WTC11 (cell line): ENCODE measurements at regions not wholly inside any gene's neighbourhood (a gene's known extent, or its start where the extent isn't known, plus 50 kb on each side); places are given as distances from the start of the nearest gene placed in this dataset.

Experiments used
- ATAC-seq: fragments of 200-7000 bp; cut with Tn5 transposase; 2 replicates; pipeline ENCODE4 v1.10.0; 2021; ENCODE audit warnings: mild to moderate bottlenecking, moderate library complexity
- CTCF ChIA-PET: fragments of 300-600 bp; sonication (Branson Sonifier 250); formaldehyde crosslinking; loops from one replicate; lab custom pipeline; 2021; ENCODE audit warnings: antibody characterized with exemption; lab: Charles Lee
- POLR2A ChIA-PET: fragments of 350-600 bp; sonication (Branson Sonifier 250); formaldehyde crosslinking; loops from one replicate; lab custom pipeline; 2021; ENCODE audit warnings: antibody characterized with exemption; lab: Charles Lee
- DNase-seq: peaks from one replicate; pipeline ENCODE4 v3.0.0; 2021; ENCODE audit warnings: low spot score
- H3K27ac Mint-ChIP-seq: 2 replicates; pipeline ENCODE4 v1.8.0; 2021; ENCODE audit warnings: mixed read lengths
- H3K27me3 Mint-ChIP-seq: 2 replicates; pipeline ENCODE4 v1.8.0; 2021; ENCODE audit warnings: low read depth, mild to moderate bottlenecking, moderate library complexity, mixed read lengths
- H3K36me3 Mint-ChIP-seq: 2 replicates; pipeline ENCODE4 v1.8.0; 2021; ENCODE audit warnings: mixed read lengths
- H3K4me1 Mint-ChIP-seq: 2 replicates; pipeline ENCODE4 v1.8.0; 2022; ENCODE audit warnings: mixed read lengths
- H3K4me3 Mint-ChIP-seq: 2 replicates; pipeline ENCODE4 v1.8.0; 2021; ENCODE audit warnings: mild to moderate bottlenecking, moderate library complexity, mixed read lengths
- H3K9me3 Mint-ChIP-seq: 2 replicates; pipeline ENCODE4 v1.8.0; 2021; ENCODE audit warnings: mixed read lengths
- AFF4 ChIP-seq: sonication (generic); formaldehyde crosslinking; IDR thresholded peaks from 2 replicates; pipeline ENCODE4 v1.8.1; 2023; ENCODE audit warnings: mild to moderate bottlenecking, missing genetic modification reagents, borderline replicate concordance
- CBFB ChIP-seq: sonication (generic); formaldehyde crosslinking; IDR thresholded peaks from 2 replicates; pipeline ENCODE4 v1.8.1; 2022; ENCODE audit warnings: mild to moderate bottlenecking, low read depth, missing genetic modification reagents
- ETV6 ChIP-seq: sonication (generic); formaldehyde crosslinking; IDR thresholded peaks from 2 replicates; pipeline ENCODE4 v1.8.1; 2022; ENCODE audit warnings: mild to moderate bottlenecking, missing genetic modification reagents
- FOXK1 ChIP-seq: sonication (generic); formaldehyde crosslinking; IDR thresholded peaks from 2 replicates; pipeline ENCODE4 v1.8.0; 2022; ENCODE audit warnings: mild to moderate bottlenecking, moderate library complexity, missing genetic modification reagents
- FOXP1 ChIP-seq: sonication (generic); formaldehyde crosslinking; IDR thresholded peaks from 2 replicates; pipeline ENCODE4 v1.8.0; 2022; ENCODE audit warnings: missing genetic modification reagents, mild to moderate bottlenecking, moderate library complexity, borderline replicate concordance
- GTF2I ChIP-seq: fragments of 250-450 bp; sonication (Bioruptor Pico); conservative IDR thresholded peaks from 2 replicates; pipeline ENCODE4 v1.4.0; 2021; ENCODE audit warnings: mild to moderate bottlenecking
- HMGXB4 ChIP-seq: sonication (generic); formaldehyde crosslinking; IDR thresholded peaks from 2 replicates; pipeline ENCODE4 v1.8.1; 2023; ENCODE audit warnings: mild to moderate bottlenecking, moderate library complexity, missing genetic modification reagents
- NFE2L1 ChIP-seq: sonication (generic); formaldehyde crosslinking; IDR thresholded peaks from 2 replicates; pipeline ENCODE4 v1.8.1; 2023; ENCODE audit warnings: missing genetic modification reagents
- NFYB ChIP-seq: sonication (generic); formaldehyde crosslinking; conservative IDR thresholded peaks from 2 replicates; pipeline ENCODE4 v1.8.0; 2022; ENCODE audit warnings: low read depth, missing genetic modification reagents
- OVOL2 ChIP-seq: fragments of 250-450 bp; sonication (Bioruptor Pico); IDR thresholded peaks from 2 replicates; pipeline ENCODE4 v1.9.0; 2021; ENCODE audit warnings: mild to moderate bottlenecking, borderline replicate concordance
- SMAD4 ChIP-seq: sonication (generic); formaldehyde crosslinking; IDR thresholded peaks from 2 replicates; pipeline ENCODE4 v1.8.0; 2022; ENCODE audit warnings: mild to moderate bottlenecking, missing genetic modification reagents
- SOX15 ChIP-seq: fragments of 250-450 bp; sonication (Bioruptor Pico); IDR thresholded peaks from 2 replicates; pipeline ENCODE4 v1.9.0; 2021; ENCODE audit warnings: mild to moderate bottlenecking
- STAT6 ChIP-seq: sonication (generic); formaldehyde crosslinking; conservative IDR thresholded peaks from 2 replicates; pipeline ENCODE4 v1.8.1; 2023; ENCODE audit warnings: mild to moderate bottlenecking, low read depth, missing genetic modification reagents, moderate library complexity
- TEAD1 ChIP-seq: sonication (generic); formaldehyde crosslinking; IDR thresholded peaks from 2 replicates; pipeline ENCODE4 v1.8.0; 2022; ENCODE audit warnings: mild to moderate bottlenecking, missing genetic modification reagents
- USF2 ChIP-seq: sonication (generic); formaldehyde crosslinking; IDR thresholded peaks from 2 replicates; pipeline ENCODE4 v1.8.1; 2023; ENCODE audit warnings: mild to moderate bottlenecking, missing genetic modification reagents, moderate library complexity
- ZNF232 ChIP-seq: sonication (generic); formaldehyde crosslinking; IDR thresholded peaks from 2 replicates; pipeline ENCODE4 v1.8.0; 2022; ENCODE audit warnings: mild to moderate bottlenecking, missing genetic modification reagents
- ZNF423 ChIP-seq: fragments of 250-450 bp; sonication (Bioruptor Pico); IDR thresholded peaks from 2 replicates; pipeline ENCODE4 v2.1.2; 2022; ENCODE audit warnings: mild to moderate bottlenecking, moderate library complexity
- TF ChIP-seq, protein P1 (sequence below): sonication (generic); formaldehyde crosslinking; IDR thresholded peaks from 2 replicates; pipeline ENCODE4 v1.8.0; 2022; ENCODE audit warnings: mild to moderate bottlenecking, missing genetic modification reagents
- TF ChIP-seq, protein P2 (sequence below): sonication (generic); formaldehyde crosslinking; IDR thresholded peaks from 2 replicates; pipeline ENCODE4 v1.8.1; 2023; ENCODE audit warnings: mild to moderate bottlenecking, missing genetic modification reagents

DNA sequence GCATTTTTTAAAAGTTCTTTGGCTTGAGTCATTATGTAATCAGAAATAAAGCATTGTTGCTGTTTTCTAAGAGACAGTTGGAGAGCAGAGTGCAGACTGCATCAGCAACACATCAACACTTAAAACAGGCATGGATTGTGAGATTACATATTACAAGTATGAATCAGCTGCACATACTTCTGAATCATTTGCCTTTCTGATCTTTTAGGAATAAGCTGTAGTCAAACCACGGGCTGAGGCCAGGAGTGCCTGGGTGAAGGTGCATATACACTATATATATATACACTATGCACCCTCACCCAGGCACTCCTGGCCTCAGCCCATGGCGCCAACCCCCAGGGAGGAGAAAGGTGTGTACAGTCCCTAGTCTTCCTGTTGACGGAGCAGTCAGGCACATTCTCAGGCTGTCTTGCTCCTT lies 52.4 kb upstream of the DLX6 start (continued):
- TF ChIP-seq, protein P1, sequence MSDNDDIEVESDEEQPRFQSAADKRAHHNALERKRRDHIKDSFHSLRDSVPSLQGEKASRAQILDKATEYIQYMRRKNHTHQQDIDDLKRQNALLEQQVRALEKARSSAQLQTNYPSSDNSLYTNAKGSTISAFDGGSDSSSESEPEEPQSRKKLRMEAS, result no peak
- TF ChIP-seq HMGXB4, result no peak
- TF ChIP-seq ETV6, result no peak
- no peak for TF ChIP-seq SMAD4
- no peak for TF ChIP-seq NFYB (CRISPR knock-in tag)
- no peak for TF ChIP-seq FOXK1 (CRISPR knock-in tag)
- TF ChIP-seq SOX15, result no peak
- no peak for TF ChIP-seq ZNF232
- no peak for TF ChIP-seq FOXP1 (CRISPR knock-in tag)
- TF ChIP-seq CBFB (CRISPR knock-in tag), result no peak
- TF ChIP-seq, protein P2, sequence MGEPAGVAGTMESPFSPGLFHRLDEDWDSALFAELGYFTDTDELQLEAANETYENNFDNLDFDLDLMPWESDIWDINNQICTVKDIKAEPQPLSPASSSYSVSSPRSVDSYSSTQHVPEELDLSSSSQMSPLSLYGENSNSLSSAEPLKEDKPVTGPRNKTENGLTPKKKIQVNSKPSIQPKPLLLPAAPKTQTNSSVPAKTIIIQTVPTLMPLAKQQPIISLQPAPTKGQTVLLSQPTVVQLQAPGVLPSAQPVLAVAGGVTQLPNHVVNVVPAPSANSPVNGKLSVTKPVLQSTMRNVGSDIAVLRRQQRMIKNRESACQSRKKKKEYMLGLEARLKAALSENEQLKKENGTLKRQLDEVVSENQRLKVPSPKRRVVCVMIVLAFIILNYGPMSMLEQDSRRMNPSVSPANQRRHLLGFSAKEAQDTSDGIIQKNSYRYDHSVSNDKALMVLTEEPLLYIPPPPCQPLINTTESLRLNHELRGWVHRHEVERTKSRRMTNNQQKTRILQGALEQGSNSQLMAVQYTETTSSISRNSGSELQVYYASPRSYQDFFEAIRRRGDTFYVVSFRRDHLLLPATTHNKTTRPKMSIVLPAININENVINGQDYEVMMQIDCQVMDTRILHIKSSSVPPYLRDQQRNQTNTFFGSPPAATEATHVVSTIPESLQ (CRISPR knock-in tag), result no peak
- no peak for TF ChIP-seq OVOL2 (CRISPR knock-in tag)
- TF ChIP-seq ZNF423, result no peak
- no peak for TF ChIP-seq USF2 (CRISPR knock-in tag)

GRCh38 chr7:96953676-96954513 lies 51.5 kb upstream of the DLX6 start:
- DNase-seq, result no peak
- POLR2A ChIA-PET, result no interaction called here
- H3K4me3 Mint-ChIP-seq, result no peak overlapping the region
- peaks cover 4% of the 10 kb centered on the region for H3K27me3 Mint-ChIP-seq
- CTCF ChIA-PET, result no interaction called here
- H3K36me3 Mint-ChIP-seq, result no peaks in the 10 kb centered on the region
- no peak for ATAC-seq
- H3K4me1 Mint-ChIP-seq, result no peaks in the 10 kb centered on the region
- H3K27ac Mint-ChIP-seq, result no peak overlapping the region
- TF ChIP-seq GTF2I (CRISPR knock-in tag), result no peak
- TF ChIP-seq NFE2L1 (CRISPR knock-in tag), result no peak
- no peak for TF ChIP-seq AFF4 (CRISPR knock-in tag)
- no peak for TF ChIP-seq TEAD1 (CRISPR knock-in tag)
- TF ChIP-seq STAT6, result no peak
- no peaks in the 10 kb centered on the region for H3K9me3 Mint-ChIP-seq
